Fibroblast of mammary gland (primary cell): ENCODE measurements at regions not wholly inside any gene's neighbourhood (a gene's known extent, or its start where the extent isn't known, plus 50 kb on each side); places are given as distances from the start of the nearest gene placed in this dataset.

Experiments used
- DNase-seq: peaks from one replicate; pipeline ENCODE4 v3.0.0-alpha.2; 2010; ENCODE audit warnings: low read depth
- H3K4me3 ChIP-seq: 2 replicates; pipeline ENCODE4 v1.5.1; 2011; ENCODE audit warnings: low read depth, mild to moderate bottlenecking, low read length, moderate library complexity; ENCODE audit not compliant: control insufficient read depth
- TF ChIP-seq, protein P1 (sequence below): conservative IDR thresholded peaks from 2 replicates; pipeline ENCODE4 v1.5.1; 2011; ENCODE audit warnings: low read depth, low read length, inconsistent platforms; ENCODE audit not compliant: control insufficient read depth, insufficient read depth

DNA sequence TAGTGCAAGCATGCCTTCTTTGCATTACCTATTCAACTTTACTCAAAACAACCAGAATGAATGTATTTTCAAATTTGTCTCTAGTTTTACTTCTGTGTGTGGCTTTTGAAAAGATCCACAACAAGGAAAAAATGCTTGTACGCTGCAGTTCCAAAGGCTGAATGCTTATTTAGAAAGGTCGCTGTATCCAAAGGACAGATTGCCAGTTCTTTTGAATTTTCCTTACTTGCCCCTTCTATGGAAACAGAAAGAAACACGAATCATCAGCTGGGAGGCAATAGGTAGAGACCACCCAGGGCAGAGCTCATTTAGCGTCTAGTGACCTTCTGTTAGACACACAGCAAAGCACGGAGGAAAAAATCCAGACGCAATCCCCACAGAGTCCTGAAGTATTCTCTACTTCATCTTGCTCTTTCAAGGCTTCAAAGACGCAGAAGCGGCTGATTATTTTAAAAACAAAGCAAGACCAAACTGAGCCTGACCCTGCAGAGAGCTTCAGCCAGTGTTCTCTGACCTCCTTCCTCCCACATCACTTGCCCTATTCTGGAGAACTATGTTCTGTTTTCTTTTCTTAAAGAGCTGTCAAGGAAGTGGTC lies 674.6 kb upstream of the SGCG start:
- no peak overlapping the region for H3K4me3 ChIP-seq
- TF ChIP-seq, protein P1, sequence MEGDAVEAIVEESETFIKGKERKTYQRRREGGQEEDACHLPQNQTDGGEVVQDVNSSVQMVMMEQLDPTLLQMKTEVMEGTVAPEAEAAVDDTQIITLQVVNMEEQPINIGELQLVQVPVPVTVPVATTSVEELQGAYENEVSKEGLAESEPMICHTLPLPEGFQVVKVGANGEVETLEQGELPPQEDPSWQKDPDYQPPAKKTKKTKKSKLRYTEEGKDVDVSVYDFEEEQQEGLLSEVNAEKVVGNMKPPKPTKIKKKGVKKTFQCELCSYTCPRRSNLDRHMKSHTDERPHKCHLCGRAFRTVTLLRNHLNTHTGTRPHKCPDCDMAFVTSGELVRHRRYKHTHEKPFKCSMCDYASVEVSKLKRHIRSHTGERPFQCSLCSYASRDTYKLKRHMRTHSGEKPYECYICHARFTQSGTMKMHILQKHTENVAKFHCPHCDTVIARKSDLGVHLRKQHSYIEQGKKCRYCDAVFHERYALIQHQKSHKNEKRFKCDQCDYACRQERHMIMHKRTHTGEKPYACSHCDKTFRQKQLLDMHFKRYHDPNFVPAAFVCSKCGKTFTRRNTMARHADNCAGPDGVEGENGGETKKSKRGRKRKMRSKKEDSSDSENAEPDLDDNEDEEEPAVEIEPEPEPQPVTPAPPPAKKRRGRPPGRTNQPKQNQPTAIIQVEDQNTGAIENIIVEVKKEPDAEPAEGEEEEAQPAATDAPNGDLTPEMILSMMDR = no peak
- no peak for DNase-seq

DNA sequence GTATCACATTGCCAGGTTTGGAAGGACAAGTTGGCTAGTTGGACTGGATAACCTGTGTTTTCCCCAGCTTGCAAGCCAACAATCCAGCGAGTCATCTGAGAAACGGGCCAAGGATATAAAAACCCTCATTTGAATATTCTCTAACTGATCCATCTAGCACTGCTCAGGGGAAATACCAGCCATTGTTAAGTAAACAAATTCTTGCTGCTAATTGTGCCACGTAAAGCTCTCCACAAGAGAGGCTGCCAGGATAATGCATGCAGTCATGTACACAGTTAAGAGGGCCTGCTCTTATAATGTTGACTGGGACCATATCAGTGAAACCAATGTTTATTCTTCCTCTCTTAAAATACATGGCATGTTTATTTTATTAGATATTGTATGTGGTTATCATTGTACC lies 663.2 kb upstream of the SGCG start:
- no peak overlapping the region for H3K4me3 ChIP-seq
- TF ChIP-seq, protein P1 = no peak
- DNase-seq = no peak

DNA sequence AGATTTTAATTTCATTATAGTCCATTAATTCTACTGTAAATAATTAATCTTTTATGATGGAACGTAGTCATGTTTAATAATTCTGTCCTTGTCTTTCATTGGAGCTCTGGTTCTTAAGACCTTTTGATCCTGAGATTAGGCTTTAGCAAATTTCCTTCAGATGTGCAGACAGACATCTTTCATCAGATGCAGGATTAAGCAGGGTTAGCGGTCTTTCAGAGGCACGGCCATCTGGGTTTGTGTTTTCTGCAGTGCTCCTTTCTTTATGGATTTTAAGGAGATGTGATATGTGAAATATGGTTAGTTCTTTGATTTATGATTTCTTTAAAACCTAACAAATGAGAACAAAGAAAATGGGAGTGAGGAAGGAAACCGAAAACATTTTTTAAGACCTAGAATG lies 643.9 kb upstream of the SGCG start:
- no peak overlapping the region for H3K4me3 ChIP-seq
- no peak for DNase-seq
- TF ChIP-seq, protein P1 = no peak

DNA sequence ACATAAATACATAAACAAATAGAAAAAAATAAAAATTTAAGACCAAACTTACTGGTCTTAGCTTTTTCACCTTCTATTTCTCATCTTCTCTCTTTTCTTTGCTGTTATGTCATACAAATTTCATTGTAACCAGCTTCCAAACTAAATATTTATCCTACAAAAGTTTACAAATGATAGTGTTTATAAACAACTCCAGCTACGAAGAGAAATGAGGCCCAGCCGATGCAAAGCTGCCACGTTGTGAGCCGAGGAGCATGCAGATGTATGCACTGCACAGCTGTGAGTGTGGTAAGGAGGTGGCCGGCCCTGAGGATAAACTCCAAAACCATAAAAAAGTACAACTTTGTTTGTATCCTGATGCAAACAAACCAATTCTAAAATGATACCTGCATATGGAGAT lies 642.4 kb upstream of the SGCG start:
- TF ChIP-seq, protein P1 = no peak
- H3K4me3 ChIP-seq = no peak overlapping the region
- no peak for DNase-seq

DNA sequence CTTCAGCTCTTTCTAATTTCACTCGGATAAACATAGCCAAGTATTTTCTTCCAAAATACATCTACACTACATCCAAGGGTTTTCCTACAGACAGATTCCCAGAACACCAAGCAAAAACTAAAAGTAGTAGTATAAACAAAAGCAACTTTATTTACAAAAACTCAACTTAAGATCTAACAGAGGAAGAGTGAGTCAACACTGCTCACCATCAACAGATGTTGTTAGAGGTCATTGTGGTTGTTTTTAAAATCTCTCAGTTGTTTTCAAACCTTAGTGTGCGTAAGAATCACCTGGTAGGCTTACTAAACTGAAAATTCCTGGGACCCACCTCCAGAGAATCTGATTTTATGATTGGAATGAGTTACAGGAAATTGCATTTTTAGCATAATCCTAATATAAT lies 631.7 kb upstream of the SGCG start:
- no peak for DNase-seq
- TF ChIP-seq, protein P1 = no peak
- H3K4me3 ChIP-seq = no peak overlapping the region

DNA sequence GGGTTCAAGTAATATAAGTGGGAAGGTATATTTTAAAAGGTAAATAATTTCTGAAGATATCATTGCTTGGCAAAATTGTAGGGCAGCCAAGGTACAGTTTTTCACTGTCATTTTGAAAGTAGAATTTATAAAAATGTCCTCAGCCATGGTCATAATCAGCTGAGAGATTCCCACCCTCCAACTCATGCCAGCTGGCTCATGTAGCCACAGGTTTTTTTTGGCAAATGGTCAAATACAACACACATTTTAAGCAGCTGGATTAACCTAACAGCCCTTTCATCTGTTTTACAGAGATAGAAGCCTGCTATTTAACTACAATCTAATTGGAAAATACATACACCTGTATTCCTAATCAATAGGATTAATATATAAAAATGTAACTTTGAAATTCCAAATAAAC lies 619.2 kb upstream of the SGCG start:
- TF ChIP-seq, protein P1 = no peak
- DNase-seq = peak; percentile 1

DNA sequence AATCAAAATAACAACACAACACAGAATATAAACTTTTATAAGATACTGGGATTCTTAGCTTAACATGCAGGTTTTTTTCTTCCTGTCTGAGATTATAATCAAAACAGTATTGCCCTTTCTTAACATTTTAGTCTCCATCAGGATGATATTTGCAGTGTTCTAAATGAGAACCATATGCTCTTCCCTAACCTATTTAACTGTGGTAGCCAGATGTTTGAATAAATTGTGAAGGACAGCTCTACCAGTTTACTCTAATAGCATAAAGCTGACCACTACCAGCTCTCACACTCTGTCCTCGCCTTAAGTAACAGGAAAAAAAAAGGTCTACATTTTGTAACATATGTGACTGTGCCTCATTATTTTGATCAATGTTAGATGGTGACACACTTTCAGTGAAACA lies 618.7 kb upstream of the SGCG start:
- DNase-seq = peak; percentile 1

More for the DNA sequence above, 619.2 kb upstream of the SGCG start:
- no peak overlapping the region for H3K4me3 ChIP-seq

More for the DNA sequence above, 618.7 kb upstream of the SGCG start:
- H3K4me3 ChIP-seq = no peak overlapping the region
- TF ChIP-seq, protein P1 = no peak
